GM18520 (cell line): ENCODE measurements at regions not wholly inside any gene's neighbourhood (a gene's known extent, or its start where the extent isn't known, plus 50 kb on each side); places are given as distances from the start of the nearest gene placed in this dataset.
"Not testable (repeated sequence)": the region's sequence is repeated elsewhere in the genome, so short reads cannot be mapped to it uniquely, and the experiment has no call there.

Experiments
- ATAC-seq: cut with Tn5 transposase; IDR thresholded peaks from one replicate; pipeline ENCODE4 v1.9.1; 2021; ENCODE audit not compliant: unreplicated experiment

DNA sequence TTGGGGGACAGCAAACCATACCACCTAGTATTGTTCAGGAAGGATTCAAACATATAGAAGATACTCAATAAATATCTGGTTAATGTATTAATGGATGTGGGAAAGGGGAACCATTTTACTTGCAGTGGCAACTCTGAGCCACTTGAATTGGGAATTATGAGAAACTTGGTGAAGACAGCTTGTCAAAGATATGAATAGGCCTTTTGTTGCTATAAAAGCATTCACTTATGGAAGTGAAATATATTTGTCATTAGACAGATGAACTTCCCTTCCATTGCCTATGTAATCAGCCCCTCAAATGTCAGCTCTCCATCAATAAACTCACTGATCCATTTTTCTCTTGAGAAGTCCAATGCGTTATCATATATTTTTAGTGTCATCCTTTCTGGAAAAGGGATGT is 56.1 kb downstream of the GPR85 start:
- no peak for ATAC-seq

DNA sequence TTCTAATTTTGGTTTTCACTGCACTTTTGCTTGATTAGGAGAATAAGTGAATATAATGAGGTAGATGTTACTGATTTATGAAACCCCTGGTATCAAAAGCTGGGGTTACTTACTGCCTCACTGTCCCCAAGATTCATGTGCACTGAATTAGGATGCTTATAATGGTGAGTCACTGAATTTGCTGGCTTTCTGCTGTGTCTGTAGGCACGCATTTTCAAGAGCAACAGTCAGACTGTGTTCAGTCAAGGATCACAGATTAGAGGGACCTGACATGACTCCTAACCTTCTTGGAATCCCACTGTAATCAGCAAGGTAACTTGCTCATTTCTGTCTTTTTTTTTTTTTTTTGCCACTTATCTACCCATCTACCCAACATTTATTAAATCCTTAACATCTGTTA is 59.7 kb downstream of the GPR85 start:
- no peak for ATAC-seq

DNA sequence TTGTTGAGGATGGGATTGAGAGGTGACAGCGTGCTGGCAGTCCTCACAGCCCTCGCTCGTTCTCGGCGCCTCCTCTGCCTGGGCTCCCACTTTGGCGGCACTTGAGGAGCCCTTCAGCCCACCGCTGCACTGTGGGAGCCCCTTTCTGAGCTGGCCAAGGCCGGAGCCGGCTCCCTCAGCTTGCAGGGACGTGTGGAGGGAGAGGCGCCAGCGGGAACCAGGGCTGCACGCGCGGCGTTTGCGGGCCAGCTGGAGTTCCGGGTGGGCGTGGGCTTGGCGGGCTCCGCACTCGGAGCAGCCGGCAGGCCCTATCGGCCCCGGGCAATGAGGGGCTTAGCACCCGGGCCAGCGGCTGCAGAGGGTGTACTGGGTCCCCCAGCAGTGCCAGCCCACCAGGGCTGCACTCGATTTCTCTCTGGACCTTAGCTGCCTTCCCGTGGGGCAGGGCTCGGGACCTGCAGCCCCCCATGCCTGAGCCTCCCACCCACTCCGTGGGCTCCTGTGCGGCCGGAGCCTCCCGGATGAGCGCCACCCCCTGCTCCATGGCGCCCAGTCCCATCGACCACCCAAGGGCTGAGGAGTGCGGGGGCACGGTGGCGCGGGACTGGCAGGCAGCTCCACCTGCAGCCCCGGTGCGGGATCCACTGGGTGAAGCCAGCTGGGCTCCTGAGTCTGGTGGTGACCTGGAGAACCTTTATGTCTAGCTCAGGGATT is 69.3 kb downstream of the GPR85 start:
- ATAC-seq: not testable (repeated sequence)

DNA sequence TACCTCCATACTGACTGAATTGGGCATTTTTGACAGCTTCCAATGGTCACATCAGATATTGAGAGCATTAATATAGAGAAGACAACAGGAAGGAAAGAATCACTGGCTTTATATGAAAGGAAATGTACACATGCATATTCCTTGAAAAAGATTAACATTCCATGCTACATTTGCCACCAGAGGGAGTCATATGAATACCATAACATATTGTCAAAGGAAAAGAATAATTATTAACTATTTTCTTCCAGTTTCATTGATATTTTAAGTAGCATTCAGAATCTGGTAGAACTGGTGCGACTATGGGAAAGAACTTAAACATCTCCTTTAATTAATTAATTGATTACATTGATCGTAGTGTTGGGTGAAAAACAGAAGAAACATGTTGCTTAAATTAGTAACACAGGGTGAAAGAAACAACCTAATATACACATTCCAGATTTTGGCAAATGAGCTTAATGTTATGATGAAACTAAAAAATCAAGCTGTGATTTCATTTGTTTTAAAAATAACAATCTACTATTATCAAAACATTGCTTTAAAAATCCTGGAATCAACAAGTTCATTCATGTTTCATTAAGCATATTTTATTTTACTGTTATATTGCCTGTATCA is 71.5 kb downstream of the GPR85 start:
- no peak for ATAC-seq

DNA sequence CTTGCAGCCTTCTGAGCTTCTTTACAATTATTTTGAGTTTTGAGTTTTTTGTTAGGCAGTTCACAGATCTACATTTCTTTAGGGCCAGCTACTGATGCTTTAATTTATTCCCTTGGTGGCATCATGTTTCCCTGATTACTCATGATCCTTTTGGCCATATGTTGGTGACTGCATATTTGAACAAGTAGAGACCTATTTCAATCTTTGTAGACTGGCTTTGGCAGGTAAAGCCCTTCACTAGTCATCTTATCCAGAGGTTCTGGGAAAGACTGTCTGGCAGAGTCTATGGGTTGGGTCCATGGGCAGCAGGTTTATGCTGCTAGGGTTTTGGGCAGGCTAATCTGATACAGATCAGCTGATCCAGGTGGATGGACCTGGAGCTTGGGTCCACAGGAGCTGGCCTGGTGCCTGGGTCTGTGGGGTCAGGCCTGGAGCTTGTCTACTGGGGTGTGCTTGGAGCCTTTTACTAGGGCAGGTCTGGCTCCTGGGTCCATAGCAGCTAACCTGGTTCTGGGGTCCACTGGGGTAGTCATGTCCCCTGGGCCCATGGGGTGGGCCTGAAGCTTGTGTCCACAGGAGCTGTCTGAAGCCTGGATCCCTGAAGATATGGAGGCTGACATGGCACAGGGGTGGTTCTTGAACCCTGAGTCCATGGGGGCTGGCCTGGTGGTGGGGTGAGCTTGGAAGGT is 72.7 kb downstream of the GPR85 start:
- ATAC-seq: no peak

DNA sequence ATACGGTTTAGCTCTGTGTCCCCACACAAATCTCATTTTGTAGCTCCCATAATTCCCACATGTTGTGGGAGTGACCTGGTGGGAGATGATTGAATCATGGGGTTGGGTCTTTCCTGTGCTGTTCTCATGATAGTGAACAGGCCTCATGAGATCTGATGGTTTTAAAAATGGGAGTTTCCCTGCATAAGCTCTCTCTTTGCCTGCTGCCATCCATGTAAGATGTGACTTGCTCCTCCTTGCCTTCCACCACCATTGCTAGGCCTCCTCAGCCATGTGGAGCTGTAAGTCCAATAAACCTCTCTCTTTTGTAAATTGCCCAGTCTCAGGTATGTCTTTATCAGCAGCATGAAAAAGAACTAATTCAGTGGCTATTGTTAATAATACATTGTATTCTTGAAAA is 73.8 kb downstream of the GPR85 start:
- not testable (repeated sequence) for ATAC-seq

DNA sequence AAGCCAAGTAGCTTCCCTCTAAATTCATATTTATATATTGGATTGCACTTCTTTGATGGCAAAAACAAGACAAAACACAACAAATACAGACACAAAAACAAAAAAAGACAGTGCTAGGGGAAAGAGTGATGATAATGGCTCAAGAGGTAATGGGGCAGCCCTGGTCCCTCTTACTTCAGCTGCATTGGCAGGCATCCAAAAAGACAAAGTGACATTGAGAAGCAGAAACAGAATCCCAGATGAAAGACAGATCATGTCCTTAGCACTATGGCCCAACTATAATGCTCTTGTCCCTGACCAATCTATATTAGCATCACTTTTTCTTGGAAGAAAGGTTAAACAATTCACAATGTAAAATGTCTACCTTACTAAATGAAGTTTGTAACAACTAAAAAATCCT is 76.2 kb downstream of the GPR85 start:
- no peak for ATAC-seq

DNA sequence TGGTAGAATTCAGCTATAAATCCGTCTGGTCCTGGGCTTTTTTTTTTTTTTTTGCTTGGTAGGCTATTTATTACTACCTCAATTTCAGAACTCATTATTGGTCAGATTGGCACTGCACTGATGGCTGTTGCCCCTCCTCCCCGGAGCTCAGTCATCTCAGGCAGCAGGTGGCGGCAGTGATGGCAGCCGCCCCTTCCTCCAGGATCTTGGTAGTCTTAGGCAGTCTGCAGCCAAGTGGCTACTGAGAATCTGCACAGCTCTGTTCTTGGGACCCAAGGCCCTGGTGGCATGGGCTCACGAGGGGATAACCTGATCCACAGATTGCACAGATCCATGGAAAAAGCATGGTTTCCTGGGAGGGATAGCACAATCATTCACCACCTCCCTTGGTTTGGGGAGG is 77.9 kb downstream of the GPR85 start:
- ATAC-seq: no peak

DNA sequence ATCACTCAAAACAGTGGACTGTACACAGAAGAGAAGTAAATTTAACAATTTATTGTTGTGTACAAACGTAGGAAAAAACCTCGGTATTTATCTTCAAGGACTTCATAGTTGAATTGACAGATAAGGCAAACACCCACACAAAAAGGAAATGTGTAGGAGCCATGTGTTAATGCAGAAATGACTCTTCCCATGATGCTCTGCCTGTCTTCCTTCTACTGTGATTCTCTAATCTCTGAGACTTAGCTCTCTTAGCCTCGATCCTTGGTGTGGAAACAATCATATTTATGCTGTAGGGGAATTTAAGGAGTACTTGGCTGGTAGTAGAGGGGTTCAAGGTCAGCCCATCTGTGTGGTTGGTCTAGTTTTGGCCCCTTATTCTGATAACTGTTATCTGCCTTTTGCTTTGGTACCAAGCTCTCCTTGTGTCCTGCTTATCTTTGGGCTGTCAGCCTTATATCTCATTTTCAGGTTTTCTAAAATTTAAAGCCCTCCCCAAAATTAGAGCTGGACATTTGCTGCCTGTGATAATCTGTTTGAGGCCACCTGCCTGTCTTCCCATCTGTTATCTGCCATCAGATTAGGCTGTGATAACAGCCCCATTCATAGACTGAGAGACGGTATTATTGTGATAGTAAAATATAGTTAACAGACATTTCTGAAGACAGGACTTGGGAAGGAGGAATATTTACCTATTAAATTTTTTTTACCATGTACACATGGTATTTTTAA is 81.7 kb downstream of the GPR85 start:
- no peak for ATAC-seq

DNA sequence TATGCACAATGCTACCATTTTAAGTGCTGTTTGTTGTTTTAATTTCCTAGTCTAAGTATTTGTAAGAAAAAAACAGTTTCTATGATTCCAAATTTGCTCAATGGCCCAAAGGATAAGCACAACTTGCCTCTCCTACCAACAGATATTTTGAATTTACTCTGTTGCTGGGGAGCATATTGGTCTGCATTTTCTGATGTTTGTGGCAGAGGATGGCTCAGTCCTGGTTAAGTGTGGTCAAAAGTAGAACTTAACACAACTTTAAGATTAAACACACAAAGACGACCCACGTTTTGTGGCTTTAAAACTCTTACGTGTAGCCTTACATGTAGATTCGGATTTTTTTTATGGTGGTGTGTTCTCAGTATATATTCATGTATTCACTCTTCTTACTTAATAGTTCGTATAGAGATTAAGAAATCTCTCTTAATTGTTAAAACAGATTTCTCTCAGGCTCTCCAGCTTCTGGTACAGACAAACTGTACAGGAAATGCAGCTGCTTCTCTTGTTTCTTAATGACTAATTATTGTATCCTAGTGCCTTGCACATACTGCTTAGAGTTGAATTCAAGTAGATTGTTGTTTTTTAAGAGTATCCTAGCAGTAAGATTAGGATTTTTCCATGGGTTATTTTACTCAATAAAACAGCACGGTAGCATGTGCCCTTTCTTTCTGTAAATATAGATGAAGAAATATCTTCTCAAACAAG is 86.2 kb downstream of the GPR85 start:
- no peak for ATAC-seq

DNA sequence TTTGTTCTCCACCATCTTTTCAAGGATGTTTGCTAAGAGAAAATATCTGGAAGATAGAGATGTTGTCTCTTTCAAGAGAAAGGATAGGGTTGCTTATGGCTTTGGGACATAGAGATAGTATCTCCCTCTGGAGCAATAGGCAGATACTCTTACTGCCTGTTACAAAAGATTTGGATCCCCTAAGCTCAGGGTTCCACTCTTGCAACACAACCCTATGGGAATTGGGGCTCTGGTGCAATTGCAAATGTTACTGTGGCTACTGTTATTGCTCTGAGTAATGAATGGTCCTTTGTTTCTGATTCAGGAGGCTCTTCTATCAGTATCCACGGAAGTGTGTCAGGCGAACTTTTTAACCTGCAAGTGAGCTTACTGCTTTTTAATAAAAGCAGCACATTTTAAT is 88.8 kb downstream of the GPR85 start:
- no peak for ATAC-seq

DNA sequence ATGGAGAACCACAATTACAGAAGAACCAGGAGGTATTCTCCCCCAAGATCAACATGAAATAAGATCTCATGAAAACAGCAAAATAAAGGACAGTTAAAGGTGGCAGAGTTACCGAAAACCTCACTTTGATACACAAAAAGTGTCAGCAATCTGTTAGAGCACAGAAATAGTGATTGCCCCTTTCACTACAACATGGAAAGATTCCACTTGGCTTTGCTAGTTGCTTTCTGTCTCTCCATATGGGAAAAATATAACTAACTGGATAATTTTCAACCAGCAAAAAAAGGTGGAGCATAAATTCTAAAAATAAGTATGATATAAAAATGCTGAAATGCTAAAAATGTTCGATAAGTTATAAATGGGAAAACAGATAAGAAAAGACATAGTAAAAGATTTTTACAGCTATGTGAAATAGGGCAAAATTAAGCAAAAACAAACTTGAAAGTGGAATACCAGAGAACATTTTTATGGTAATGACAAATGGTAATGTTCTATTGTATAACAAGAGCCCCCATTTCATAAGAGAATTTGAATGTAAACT is 90.2 kb downstream of the GPR85 start:
- no peak for ATAC-seq

DNA sequence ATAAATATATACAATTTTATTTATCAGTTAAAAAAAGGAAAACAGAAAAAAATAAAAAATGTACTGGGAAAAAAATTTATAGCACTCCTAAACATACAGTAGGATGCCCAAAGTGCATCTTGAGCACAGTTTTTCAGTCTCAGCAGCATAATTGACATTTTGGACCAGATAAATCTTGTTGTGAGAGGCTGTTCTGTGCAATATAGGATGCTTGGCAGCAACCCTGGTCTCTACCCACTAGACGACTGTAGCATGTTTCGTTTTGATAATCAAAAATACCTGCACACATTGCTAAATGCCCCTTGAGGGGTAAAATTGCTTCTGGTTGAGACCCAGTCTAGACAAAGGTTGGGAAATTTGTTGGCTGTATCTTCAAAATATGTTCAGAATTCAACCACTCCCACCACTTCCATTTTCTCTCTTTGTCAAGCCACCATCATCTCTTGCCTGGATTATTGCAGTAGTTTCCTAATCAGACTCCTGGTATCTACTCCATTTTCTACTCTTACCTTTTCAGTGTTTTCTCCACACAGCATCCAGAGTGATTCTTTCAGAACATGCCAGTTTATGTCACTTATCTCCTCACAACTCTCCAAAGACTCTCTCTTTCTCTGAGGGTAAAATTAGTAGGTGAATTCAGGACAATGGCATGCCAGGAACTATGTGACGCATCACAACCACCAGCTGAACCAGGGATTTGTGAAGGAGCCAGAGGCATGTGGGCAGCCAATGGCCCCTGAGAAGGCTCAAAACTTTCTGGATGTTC is 91.4 kb downstream of the GPR85 start:
- ATAC-seq: no peak

DNA sequence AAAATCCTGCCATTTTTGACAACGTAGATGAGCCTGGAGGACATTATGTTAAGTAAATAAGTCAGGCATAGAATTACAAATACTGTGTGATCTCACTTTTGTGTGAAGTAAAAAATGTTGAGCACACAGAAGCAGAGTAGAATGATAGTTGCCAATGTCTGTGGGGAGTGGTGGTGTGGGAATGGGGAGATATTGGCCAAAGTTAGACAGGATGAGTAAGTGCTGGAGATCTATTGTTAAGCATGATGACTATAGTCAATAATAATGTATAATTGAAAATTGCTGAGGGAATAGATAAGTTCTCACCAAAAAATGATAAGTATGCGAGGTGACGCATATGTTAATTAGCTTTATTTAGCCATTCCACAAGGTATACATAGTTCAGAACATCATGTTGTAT is 92.0 kb downstream of the GPR85 start:
- ATAC-seq: no peak

DNA sequence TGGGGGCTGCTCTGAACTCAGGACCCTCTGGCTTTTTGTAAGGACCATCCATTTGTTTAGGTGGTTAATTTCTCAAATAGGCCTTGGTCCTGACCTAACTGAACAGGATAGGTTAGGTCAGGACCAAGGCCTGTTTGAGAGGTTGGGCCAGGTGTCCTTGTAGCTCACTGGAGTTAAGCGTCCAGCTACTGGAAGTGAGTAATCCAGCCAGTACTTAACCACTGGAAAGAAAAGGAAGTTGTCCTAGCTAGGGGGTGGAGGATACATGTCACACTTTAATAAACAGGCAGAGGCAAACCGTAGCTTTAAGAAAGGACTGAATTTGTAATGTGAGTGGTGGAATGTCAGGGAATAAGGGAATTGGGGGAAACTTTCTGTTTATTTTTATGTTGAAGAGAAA is 96.0 kb downstream of the GPR85 start:
- ATAC-seq: no peak

DNA sequence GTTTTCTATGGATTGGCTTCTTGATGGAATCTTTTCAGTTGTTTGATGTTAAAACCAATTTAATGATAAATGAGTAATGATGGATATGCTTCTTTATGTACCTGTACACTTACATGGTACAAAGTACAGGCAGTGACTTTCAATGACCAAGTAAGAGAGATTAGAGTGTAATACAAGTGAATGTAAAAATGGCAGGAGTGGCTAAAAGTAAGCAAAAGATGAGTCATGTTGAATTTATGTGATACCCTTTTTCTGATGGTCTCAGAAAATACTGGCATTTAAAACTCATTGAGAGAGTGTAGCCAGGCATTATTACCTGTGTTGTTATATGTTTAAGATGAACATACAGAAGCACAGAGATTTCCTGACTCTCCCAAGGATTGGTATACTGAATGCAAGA is 97.1 kb downstream of the GPR85 start:
- ATAC-seq: no peak

DNA sequence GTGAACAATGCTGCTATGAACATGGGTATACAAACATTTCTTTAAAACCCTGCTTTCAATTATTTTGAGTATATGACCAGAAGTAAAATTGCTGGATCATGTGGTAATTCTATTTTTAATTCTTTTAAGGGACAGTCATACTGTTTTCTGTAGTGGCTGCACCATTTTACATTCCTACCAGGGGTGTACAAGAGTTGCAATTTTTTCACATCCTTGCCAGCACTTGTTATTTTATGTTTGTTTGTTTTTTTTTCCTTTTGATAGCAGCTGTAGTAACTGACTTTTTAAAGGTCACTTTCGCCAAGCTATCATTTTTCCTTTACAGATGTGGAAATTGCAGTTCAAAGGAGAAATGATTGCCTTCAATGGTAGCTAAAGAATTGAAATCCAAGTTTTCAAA is 99.5 kb downstream of the GPR85 start:
- no peak for ATAC-seq

DNA sequence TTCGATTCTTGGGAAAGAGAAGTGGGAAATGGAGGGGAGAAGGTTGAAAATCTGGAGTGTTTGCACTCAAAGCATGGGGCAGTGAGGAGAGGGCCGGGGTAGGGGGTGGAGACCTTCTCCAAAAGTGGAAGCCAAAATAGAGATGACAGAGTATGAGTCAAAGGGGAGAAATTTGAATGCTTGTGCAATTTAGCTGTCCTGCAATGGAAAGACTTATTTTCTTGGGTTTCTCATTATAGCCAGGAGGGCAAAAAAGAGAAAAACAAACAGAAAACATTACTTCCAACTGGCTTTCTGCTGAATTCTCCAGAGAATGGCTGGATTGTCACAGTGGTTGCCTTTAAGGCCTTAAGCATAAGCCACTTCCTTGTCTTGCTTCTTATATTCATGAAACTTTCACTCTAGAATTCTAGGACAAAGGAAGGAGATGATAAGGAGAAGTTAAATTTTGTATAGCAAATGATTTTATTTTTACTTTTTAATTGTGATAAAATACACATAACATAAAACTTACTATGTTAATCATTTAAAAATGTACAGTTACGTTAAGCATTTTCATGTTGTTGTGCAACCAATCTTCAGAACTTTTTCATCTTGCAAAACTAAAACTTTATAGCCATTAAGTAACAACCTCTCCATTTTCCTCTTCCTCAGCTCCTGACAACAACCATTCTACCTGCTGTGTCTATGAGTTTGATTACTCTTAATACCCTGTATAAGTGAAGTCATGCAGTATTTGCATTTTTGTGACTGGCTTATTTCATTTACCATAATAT is 100.2 kb downstream of the GPR85 start:
- ATAC-seq: no peak

DNA sequence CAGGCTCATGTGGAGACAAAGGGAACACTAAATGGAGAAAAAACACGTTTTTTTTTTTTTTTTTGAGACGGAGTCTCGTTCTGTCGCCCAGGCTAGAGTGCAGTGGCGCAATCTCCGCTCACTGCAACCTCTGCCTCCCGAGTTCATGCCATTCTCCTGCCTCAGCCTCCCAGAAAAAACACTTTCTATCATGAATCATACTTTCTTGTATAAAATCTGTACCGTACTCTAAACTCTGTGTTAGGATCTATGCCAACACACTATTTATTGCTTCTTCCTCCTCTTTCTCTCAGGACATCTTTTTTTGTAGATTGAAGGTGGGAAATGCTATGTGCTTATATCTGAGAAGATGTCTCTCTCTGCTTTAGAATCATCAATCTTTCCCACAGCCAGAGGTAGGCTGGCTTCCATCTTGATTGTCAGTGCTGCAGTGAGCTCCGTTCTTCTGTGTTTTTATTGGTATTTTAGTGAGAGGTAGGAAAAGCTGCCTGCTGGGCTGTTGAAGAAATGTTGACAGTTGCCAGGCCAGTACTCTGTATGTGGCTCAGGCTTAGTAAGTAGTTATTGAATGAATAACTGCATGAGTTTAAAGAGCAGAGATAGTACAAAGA is 101.1 kb downstream of the GPR85 start:
- ATAC-seq: no peak
